Adrenal gland (tissue), 9 donors: ENCODE measurements at regions not wholly inside any gene's neighbourhood (a gene's known extent, or its start where the extent isn't known, plus 50 kb on each side); places are given as distances from the start of the nearest gene placed in this dataset.

ENCODE experiments used
- DNase-seq, 7 donors: peaks; one replicate each; pipeline ENCODE4 v3.0.0-alpha.2; 2019 to 2020
- H3K27ac ChIP-seq, 5 donors: fragments of 200-600 bp; sonication (generic) in 4 of 5; 1 replicate in 3 of 5; 2 replicates in 2 of 5; pipeline versions ENCODE4 v1.5.1 to v1.8.0; 2016 to 2020; ENCODE audit warnings: mild to moderate bottlenecking in 1 of 5
- H3K27me3 ChIP-seq: fragments of 200-600 bp; 2 replicates; pipeline ENCODE4 v1.8.0; 2021
- H3K36me3 ChIP-seq, 2 donors: fragments of 200-600 bp; replicated peaks in 1 of 2; 1 replicate in 1 of 2; 2 replicates in 1 of 2; pipeline versions ENCODE4 v1.5.1 to v1.8.0; 2018 to 2022
- H3K4me1 ChIP-seq, 2 donors: fragments of 200-600 bp; replicated peaks in 1 of 2; 1 replicate in 1 of 2; 2 replicates in 1 of 2; pipeline versions ENCODE4 v1.5.1 to v1.8.0; 2018 to 2021
- H3K4me3 ChIP-seq, 4 donors: fragments of 200-600 bp; sonication (generic) in 3 of 4; one replicate each; pipeline ENCODE4 v1.5.1; 2016 to 2018
- H3K9me3 ChIP-seq, 3 donors: fragments of 200-600 bp; sonication (generic) in 1 of 3; replicated peaks in 1 of 3; 1 replicate in 2 of 3; 2 replicates in 1 of 3; pipeline versions ENCODE4 v1.5.1 to v1.8.0; 2016 to 2021
- CTCF ChIP-seq, 6 experiments: fragments of 450-650 bp in 4 of 6; fragments of 200-600 bp in 2 of 6; sonication (generic) in 1 of 6; IDR thresholded peaks; 1 replicate in 5 of 6; 2 replicates in 1 of 6; pipeline versions ENCODE4 v1.5.1 to v1.8.0; 2016 to 2021; ENCODE audit warnings: antibody characterized with exemption in 6 of 6, mild to moderate bottlenecking in 2 of 6, moderate library complexity in 1 of 6
- POLR2A ChIP-seq, 2 donors: fragments of 450-650 bp; IDR thresholded peaks; one replicate each; pipeline ENCODE4 v1.6.1; 2017; ENCODE audit warnings: antibody characterized with exemption in 2 of 2, mild to moderate bottlenecking in 2 of 2, moderate library complexity in 1 of 2
- WGBS, 4 donors: extraction: QIAGEN DNeasy Blood & Tissue Kit in 2 of 4; methylation state at CpG; one replicate each; pipeline versions ENCODE4 v1.1.5 to v1.1.7; 2013 to 2017; 5-methylcytosine and 5-hydroxymethylcytosine counted together
- intact Hi-C, 2 donors: fragments of 100-400 bp; cut with DNase I; formaldehyde crosslinking; loops; one replicate each; pipeline versions ENCODE4 v1.14.1 to v1.15.0; 2022 to 2023
- donor health status: healthy with polysubstance abuse.
- donor health status: Bipolar disorder and iron deficiency.
- donor health status: DM: yes; HTN: yes; CAD: no.
- donor health status: DM: no; HTN: no; CAD: no.
- donor health status: DM: no; HTN: no; CAD: no.

- no peak overlapping the region for H3K4me3 ChIP-seq
- no peak for DNase-seq
- no peaks in the 10 kb centered on the region for H3K4me1 ChIP-seq
- no peak overlapping the region for H3K27ac ChIP-seq
- H3K36me3 ChIP-seq, result no peaks in the 10 kb centered on the region
- H3K27me3 ChIP-seq, result no peaks in the 10 kb centered on the region
- 90 to 100% (median 96%) methylated on average over 1 of the region's 1 CpG for WGBS, 4 donors
- no peaks in the 10 kb centered on the region for H3K9me3 ChIP-seq
- intact Hi-C loops, result no loop called here
- TF ChIP-seq CTCF (IDR thresholded peaks at IDR 0.05), result no peak
- no peak for TF ChIP-seq POLR2A (IDR thresholded peaks at IDR 0.05)
These were observed 68.4 kb downstream of the MEX3B start for GRCh38 chr15:81977464-81977863.

GRCh38 chr15:81968691-81969090 lies 77.1 kb downstream of the MEX3B start:
- Histone ChIP-seq H3K36me3 (no peaks in the 10 kb centered on the region), H3K27ac (no peak overlapping the region), H3K4me1 (no peaks in the 10 kb centered on the region), H3K4me3 (no peak overlapping the region), H3K27me3 (no peaks in the 10 kb centered on the region), H3K9me3 (no peaks in the 10 kb centered on the region)
- WGBS, 4 donors, result 58 to 80% (median 71%) methylated on average over 2 of the region's 2 CpGs
- no peak for DNase-seq
- intact Hi-C loops, result no loop called here
- TF ChIP-seq POLR2A (IDR thresholded peaks at IDR 0.05) (no peak), CTCF (IDR thresholded peaks at IDR 0.05) (no peak)

GRCh38 chr15:81966631-81967030 lies 79.2 kb downstream of the MEX3B start:
- Histone ChIP-seq H3K27ac (no peak overlapping the region), H3K4me3 (no peak overlapping the region), H3K27me3 (no peaks in the 10 kb centered on the region), H3K36me3 (no peaks in the 10 kb centered on the region), H3K4me1 (no peaks in the 10 kb centered on the region), H3K9me3 (no peaks in the 10 kb centered on the region)
- no peak for DNase-seq
- intact Hi-C loops, result no loop called here
- 55 to 64% (median 57%) methylated on average over 3 of the region's 3 CpGs for WGBS, 4 donors
- no peak for TF ChIP-seq CTCF (IDR thresholded peaks at IDR 0.05)
- TF ChIP-seq POLR2A (IDR thresholded peaks at IDR 0.05), result no peak

- Histone ChIP-seq H3K4me1 (no peaks in the 10 kb centered on the region), H3K27me3 (no peaks in the 10 kb centered on the region), H3K27ac (no peak overlapping the region), H3K36me3 (no peaks in the 10 kb centered on the region), H3K4me3 (no peak overlapping the region), H3K9me3 (no peaks in the 10 kb centered on the region)
- no peak for DNase-seq
- intact Hi-C loops, result no loop called here
- TF ChIP-seq POLR2A (IDR thresholded peaks at IDR 0.05), result no peak
- no peak for TF ChIP-seq CTCF (IDR thresholded peaks at IDR 0.05)
These were observed 83.3 kb downstream of the MEX3B start for GRCh38 chr15:81962482-81962881.
